Colonic mucosa (tissue), 4 donors: ENCODE measurements at regions not wholly inside any gene's neighbourhood (a gene's known extent, or its start where the extent isn't known, plus 50 kb on each side); places are given as distances from the start of the nearest gene placed in this dataset.
"Not testable (repeated sequence)": the region's sequence is repeated elsewhere in the genome, so short reads cannot be mapped to it uniquely, and the experiment has no call there.

ENCODE experiments used
- DNase-seq: peaks from one replicate; pipeline ENCODE4 v3.0.0-alpha.2; 2020
- H3K27ac ChIP-seq: fragments of 200-600 bp; one replicate; pipeline ENCODE4 v1.8.0; 2021
- H3K27me3 ChIP-seq: fragments of 200-600 bp; one replicate; pipeline ENCODE4 v1.8.0; 2021
- H3K36me3 ChIP-seq: fragments of 200-600 bp; one replicate; pipeline ENCODE4 v1.8.0; 2021
- H3K4me1 ChIP-seq: fragments of 200-600 bp; one replicate; pipeline ENCODE4 v1.8.0; 2021; ENCODE audit warnings: mild to moderate bottlenecking
- H3K4me3 ChIP-seq: fragments of 200-600 bp; one replicate; pipeline ENCODE4 v1.8.0; 2021
- H3K9ac ChIP-seq, 2 donors: one replicate each; pipeline ENCODE4 v1.7.0; 2013; ENCODE audit warnings: control low read depth in 2 of 2, low read depth in 2 of 2, low read length in 2 of 2
- H3K9me3 ChIP-seq: fragments of 200-600 bp; one replicate; pipeline ENCODE4 v1.8.0; 2021
- CTCF ChIP-seq: fragments of 200-600 bp; IDR thresholded peaks from one replicate; pipeline ENCODE4 v1.8.0; 2022; ENCODE audit warnings: antibody characterized with exemption, mild to moderate bottlenecking
- intact Hi-C: fragments of 100-400 bp; cut with DNase I; formaldehyde crosslinking; loops from one replicate; pipeline ENCODE4 v1.14.1; 2022
- donor health status: healthy.
- donor health status: DM: no; HTN: no; CAD: no.
- donor health status: DM: no; HTN: no; CAD: no.

- Histone ChIP-seq H3K36me3 (no peaks in the 10 kb centered on the region), H3K27ac (peak overlapping the region; percentile 10), H3K9me3 (no peaks in the 10 kb centered on the region), H3K4me3 (no peak overlapping the region), H3K4me1 (peaks cover 5% of the 10 kb centered on the region), H3K9ac (peak overlapping the region in 1 of 2 donors; percentile 3), H3K27me3 (no peaks in the 10 kb centered on the region)
- no peak for TF ChIP-seq CTCF
- no peak for DNase-seq
- intact Hi-C loops = no loop called here
Measured at GRCh38 chr1:234848972-234849649, 239.1 kb upstream of the IRF2BP2 start.

- H3K4me3 ChIP-seq, H3K9me3 ChIP-seq, H3K36me3 ChIP-seq, H3K27me3 ChIP-seq, H3K27ac ChIP-seq, DNase-seq, H3K9ac ChIP-seq, H3K4me1 ChIP-seq, intact Hi-C loops: not testable (repeated sequence)
Measured at GRCh38 chr1:234846813-234847212, 236.8 kb upstream of the IRF2BP2 start.

- peaks cover 5% of the 10 kb centered on the region for H3K4me1 ChIP-seq
- H3K9me3 ChIP-seq = no peaks in the 10 kb centered on the region
- no peak overlapping the region for H3K4me3 ChIP-seq
- TF ChIP-seq CTCF = no peak
- H3K27ac ChIP-seq = no peak overlapping the region
- intact Hi-C loops = no loop called here
- no peaks in the 10 kb centered on the region for H3K36me3 ChIP-seq
- DNase-seq = no peak
- no peak overlapping the region for H3K9ac ChIP-seq
- H3K27me3 ChIP-seq = no peaks in the 10 kb centered on the region
Measured at GRCh38 chr1:234845836-234846235, 235.9 kb upstream of the IRF2BP2 start.

GRCh38 chr1:234845097-234845660 is 235.2 kb upstream of the IRF2BP2 start:
- H3K27me3 ChIP-seq = no peaks in the 10 kb centered on the region
- H3K27ac ChIP-seq = no peak overlapping the region
- DNase-seq = no peak
- no peak overlapping the region for H3K4me3 ChIP-seq
- H3K9me3 ChIP-seq = no peaks in the 10 kb centered on the region
- no peak for TF ChIP-seq CTCF
- H3K4me1 ChIP-seq = peaks cover 3% of the 10 kb centered on the region
- H3K36me3 ChIP-seq = no peaks in the 10 kb centered on the region
- H3K9ac ChIP-seq = peak overlapping the region in 1 of 2 donors; percentile 14
- intact Hi-C loops = no loop called here

- no peak overlapping the region for H3K4me3 ChIP-seq
- no peak for TF ChIP-seq CTCF
- intact Hi-C loops = no loop called here
- H3K9ac ChIP-seq = no peak overlapping the region
- no peaks in the 10 kb centered on the region for H3K9me3 ChIP-seq
- H3K4me1 ChIP-seq = no peaks in the 10 kb centered on the region
- H3K27me3 ChIP-seq = no peaks in the 10 kb centered on the region
- no peaks in the 10 kb centered on the region for H3K36me3 ChIP-seq
- DNase-seq = no peak
- H3K27ac ChIP-seq = no peak overlapping the region
Measured at GRCh38 chr1:234844479-234845031, 234.6 kb upstream of the IRF2BP2 start.

GRCh38 chr1:234843946-234844345 is 234.0 kb upstream of the IRF2BP2 start:
- TF ChIP-seq CTCF = no peak
- H3K27me3 ChIP-seq = no peaks in the 10 kb centered on the region
- no peaks in the 10 kb centered on the region for H3K4me1 ChIP-seq
- no peak overlapping the region for H3K27ac ChIP-seq
- H3K4me3 ChIP-seq = no peak overlapping the region
- H3K9me3 ChIP-seq = no peaks in the 10 kb centered on the region
- intact Hi-C loops = no loop called here
- H3K9ac ChIP-seq = no peak overlapping the region
- no peaks in the 10 kb centered on the region for H3K36me3 ChIP-seq
- DNase-seq = no peak
